Choroid plexus epithelial cell (primary cell): ENCODE measurements at regions not wholly inside any gene's neighbourhood (a gene's known extent, or its start where the extent isn't known, plus 50 kb on each side); places are given as distances from the start of the nearest gene placed in this dataset.

Experiments
- DNase-seq: peaks from one replicate; pipeline ENCODE4 v3.0.0-alpha.2; 2010; ENCODE audit warnings: low read depth
- H3K4me3 ChIP-seq: 2 replicates; pipeline ENCODE4 v1.5.1; 2011; ENCODE audit warnings: low read depth, mild to moderate bottlenecking, control low read depth, low read length, moderate library complexity
- TF ChIP-seq, protein P1 (sequence below): conservative IDR thresholded peaks from 2 replicates; pipeline ENCODE4 v1.5.1; 2011; ENCODE audit warnings: low read depth, mild to moderate bottlenecking, control low read depth, inconsistent platforms, low read length, moderate library complexity

DNA sequence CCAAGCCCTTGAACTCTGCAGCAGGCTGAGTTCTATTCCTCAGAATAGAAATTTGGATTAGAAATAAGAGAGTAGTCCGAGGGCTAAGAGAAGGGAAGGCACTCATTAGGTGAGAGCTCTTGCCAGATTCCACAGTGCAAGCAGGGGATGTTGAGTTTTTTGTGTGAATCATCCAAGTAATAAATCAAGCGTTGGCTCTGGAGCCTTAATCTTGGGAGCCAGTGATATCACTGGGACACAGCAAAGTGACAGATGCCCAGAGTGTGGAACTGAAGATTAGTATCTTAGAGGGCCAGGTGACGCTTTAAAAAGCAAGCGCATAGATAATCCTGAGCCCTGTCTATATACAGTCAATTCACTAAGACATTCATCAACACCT, 60.3 kb downstream of the FOXD1 start:
- no peak for DNase-seq
- no peak overlapping the region for H3K4me3 ChIP-seq
- TF ChIP-seq, protein P1, sequence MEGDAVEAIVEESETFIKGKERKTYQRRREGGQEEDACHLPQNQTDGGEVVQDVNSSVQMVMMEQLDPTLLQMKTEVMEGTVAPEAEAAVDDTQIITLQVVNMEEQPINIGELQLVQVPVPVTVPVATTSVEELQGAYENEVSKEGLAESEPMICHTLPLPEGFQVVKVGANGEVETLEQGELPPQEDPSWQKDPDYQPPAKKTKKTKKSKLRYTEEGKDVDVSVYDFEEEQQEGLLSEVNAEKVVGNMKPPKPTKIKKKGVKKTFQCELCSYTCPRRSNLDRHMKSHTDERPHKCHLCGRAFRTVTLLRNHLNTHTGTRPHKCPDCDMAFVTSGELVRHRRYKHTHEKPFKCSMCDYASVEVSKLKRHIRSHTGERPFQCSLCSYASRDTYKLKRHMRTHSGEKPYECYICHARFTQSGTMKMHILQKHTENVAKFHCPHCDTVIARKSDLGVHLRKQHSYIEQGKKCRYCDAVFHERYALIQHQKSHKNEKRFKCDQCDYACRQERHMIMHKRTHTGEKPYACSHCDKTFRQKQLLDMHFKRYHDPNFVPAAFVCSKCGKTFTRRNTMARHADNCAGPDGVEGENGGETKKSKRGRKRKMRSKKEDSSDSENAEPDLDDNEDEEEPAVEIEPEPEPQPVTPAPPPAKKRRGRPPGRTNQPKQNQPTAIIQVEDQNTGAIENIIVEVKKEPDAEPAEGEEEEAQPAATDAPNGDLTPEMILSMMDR: no peak

DNA sequence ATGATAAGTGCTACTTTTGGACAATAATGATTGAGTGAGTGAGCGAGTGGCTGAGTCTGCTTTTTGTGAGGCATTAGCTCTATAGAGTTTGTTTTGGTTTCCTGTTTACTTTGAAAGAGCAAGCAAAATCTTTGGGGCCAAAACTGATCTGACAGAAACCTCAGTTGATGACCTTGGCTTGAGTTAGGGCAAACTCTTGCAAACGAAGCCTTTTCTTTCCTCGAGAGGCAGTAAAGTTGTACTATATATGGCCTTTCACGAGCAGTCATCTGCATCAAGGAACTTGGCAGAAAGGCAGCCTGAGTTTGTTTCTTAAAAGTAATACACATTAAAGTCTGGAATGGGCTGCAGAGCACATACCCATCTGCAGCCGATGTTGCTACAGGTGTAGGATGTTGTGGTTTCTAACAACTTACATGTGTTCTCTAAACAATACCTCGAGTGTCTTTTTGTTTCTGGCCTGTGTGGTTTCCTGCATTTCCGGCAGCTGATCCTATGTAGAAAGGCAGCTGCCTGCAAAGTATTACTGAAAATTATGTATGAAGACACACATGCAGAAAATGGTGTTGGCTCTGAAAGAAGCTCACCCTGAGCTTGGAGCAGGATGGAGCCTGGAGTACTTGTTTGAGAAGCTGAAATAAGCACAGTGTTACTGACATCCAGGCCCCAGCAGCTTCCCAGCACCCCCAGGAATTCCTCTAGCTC, 60.8 kb downstream of the FOXD1 start:
- no peak overlapping the region for H3K4me3 ChIP-seq

DNA sequence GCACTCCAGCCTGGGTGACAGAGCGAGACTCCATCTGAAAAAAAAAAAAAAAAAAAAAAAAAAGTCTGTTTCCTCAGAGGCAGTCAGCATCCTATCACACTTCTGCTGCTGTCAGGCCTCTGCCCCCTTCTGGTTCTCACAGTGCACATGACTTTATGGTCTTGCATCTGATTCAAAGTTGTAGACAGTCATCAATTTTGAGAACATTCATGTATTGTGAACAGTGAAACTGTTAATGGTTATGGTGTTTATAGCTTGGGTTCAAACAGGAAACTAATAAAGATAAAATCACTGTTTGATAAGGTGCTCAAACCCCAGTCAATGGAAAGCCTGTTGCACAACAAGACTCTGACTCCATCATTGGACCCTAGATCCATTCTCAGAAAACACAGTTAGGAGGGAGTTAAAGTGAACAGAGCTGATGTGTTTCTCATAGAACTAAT, 61.4 kb downstream of the FOXD1 start:
- TF ChIP-seq, protein P1: peak; percentile 17
- DNase-seq: no peak
- H3K4me3 ChIP-seq: no peak overlapping the region

More for the DNA sequence above, 60.8 kb downstream of the FOXD1 start:
- TF ChIP-seq, protein P1: no peak
- peak; percentile 35 for DNase-seq

DNA sequence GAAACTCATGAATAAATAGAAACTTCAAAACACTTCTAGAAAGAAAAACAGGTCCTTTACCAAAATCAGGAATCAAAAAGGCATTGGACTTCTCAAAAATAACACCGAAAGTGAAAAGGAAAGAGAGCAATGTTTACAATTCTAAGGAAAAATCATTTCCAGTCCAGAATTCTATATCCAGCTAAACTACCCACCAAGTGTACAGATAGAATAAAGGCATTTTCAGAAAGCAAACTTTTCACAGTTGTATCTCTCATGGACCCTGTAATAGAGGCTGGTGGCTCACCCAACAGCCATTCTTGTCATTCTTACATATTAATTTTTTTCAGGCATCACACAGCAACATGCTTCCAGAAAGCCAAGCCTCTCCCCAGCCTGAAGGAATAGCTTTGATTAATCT, 63.7 kb downstream of the FOXD1 start:
- TF ChIP-seq, protein P1: no peak
- DNase-seq: no peak
- H3K4me3 ChIP-seq: no peak overlapping the region

DNA sequence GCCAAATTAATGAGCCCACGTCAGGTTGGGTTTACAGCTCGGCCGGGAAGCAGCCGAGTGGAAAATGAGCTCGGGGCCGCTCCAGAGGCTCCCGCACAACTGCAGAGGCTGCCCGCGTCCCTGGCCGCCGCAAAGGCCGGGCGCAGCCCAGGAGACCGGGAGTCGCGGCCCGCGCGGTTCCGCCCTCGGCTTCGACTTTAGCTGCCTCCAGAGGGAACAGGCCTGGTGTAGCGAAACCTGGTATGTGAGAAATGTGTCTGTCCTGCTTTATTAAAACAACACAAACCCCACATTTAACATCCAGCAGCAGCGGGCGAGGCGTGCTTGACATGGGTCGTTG, 66.2 kb downstream of the FOXD1 start:
- no peak for DNase-seq
- TF ChIP-seq, protein P1: no peak
- no peak overlapping the region for H3K4me3 ChIP-seq

DNA sequence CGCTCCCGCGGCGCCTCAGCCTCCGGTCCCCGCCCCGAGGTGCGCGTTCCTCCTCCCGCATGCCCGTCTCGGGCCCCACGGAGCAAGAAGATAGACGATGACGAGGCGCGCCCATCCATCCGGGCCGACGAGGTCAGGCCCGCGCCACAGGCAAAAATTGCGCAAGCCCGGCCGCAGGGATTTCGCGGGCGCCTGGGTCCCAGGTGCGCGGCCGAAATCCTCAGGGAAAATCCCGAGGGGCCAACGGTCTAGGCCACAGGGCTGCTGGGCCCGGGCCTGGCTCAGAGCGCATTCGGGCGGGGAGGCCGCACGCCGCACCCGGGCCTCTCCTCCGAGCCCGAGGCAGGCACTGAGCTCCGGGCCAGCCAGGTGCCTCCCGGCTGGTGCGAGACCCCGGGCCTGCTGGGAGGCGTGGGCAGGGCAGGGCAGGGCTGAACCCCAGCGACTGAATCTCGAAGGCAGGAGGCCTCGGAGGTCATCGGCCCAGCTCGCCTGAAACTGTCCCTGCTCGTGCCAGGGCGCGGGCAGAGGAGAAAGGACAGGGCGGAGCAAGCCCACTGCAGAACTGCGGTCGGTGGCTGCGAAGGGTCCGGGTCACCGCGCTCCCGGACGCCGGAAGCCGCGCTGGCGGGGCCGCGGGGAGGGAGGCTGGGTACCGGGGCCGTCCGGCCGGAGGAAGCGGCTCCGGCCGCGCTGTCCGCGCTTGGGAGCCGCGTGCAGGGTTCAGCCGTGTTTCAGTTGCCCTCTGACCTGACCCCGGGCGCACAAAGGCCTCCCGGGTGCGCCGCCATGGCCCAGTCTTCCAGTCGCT, 66.8 kb downstream of the FOXD1 start:
- TF ChIP-seq, protein P1: no peak
- no peak for DNase-seq
- no peak overlapping the region for H3K4me3 ChIP-seq
